Left colon (tissue), 2 donors: ENCODE measurements at regions not wholly inside any gene's neighbourhood (a gene's known extent, or its start where the extent isn't known, plus 50 kb on each side); places are given as distances from the start of the nearest gene placed in this dataset.
A peak's percentile ranks its signal among the peaks of the same experiment; 100 is the strongest.

Experiments used
- ATAC-seq: fragments of 200-7000 bp; cut with Tn5 transposase; one replicate; pipeline ENCODE4 v1.9.1; 2020; ENCODE audit warnings: mild to moderate bottlenecking, moderate library complexity
- DNase-seq, 2 donors: peaks; one replicate each; pipeline ENCODE4 v3.0.0-alpha.2; 2020
- intact Hi-C, 2 donors: fragments of 100-400 bp; cut with DNase I in 1 of 2; cut with micrococcal nuclease in 1 of 2; formaldehyde crosslinking; loops; one replicate each; pipeline versions ENCODE4 v1.11.2 to v1.14.0; 2022; cut with DNase I, micrococcal nuclease
- donor health status: DM: no; HTN: no; CAD: no.
- donor health status: DM: yes; HTN: yes; CAD: no.

GRCh38 chr9:27722866-27723265, 149.6 kb upstream of the C9orf72 start:
- intact Hi-C loops = loop anchor here in 1 of 2 donors (10.0 kb wide), 1 partner anchor 352 kb away; no protein-coding TSS in a partner anchor

GRCh38 chr9:27726244-27727081, 153.2 kb upstream of the C9orf72 start:
- peak; percentile 38 to 54 for DNase-seq
- intact Hi-C loops = loop anchor here in 1 of 2 donors (10.0 kb wide), 1 partner anchor 348 kb away; no protein-coding TSS in a partner anchor
- ATAC-seq = peak; percentile 74

More at GRCh38 chr9:27722866-27723265, 149.6 kb upstream of the C9orf72 start:
- ATAC-seq = no peak
- DNase-seq = no peak

- intact Hi-C loops = loop anchor here in 1 of 2 donors (10.0 kb wide), 1 partner anchor 322 kb away; no protein-coding TSS in a partner anchor
- DNase-seq (no peak), ATAC-seq (no peak)
These were observed 159.2 kb upstream of the C9orf72 start for GRCh38 chr9:27732494-27732893.

- no peak for ATAC-seq
- no peak for DNase-seq
- intact Hi-C loops = no loop called here
These were observed 170.2 kb upstream of the C9orf72 start for GRCh38 chr9:27743490-27743889.

- DNase-seq (no peak), ATAC-seq (no peak)
- intact Hi-C loops = no loop called here
These were observed 174.2 kb upstream of the C9orf72 start for GRCh38 chr9:27747450-27747849.

- intact Hi-C loops = no loop called here
- ATAC-seq (no peak), DNase-seq (no peak)
These were observed 176.6 kb upstream of the C9orf72 start for GRCh38 chr9:27749838-27750237.

GRCh38 chr9:27750566-27750965, 177.3 kb upstream of the C9orf72 start:
- intact Hi-C loops = no loop called here
- no peak for DNase-seq
- no peak for ATAC-seq

GRCh38 chr9:27752069-27752468, 178.8 kb upstream of the C9orf72 start:
- intact Hi-C loops = no loop called here
- DNase-seq = no peak
- ATAC-seq = no peak

GRCh38 chr9:27755846-27756245, 182.6 kb upstream of the C9orf72 start:
- ATAC-seq (no peak), DNase-seq (no peak)
- intact Hi-C loops = no loop called here

- ATAC-seq (no peak), DNase-seq (no peak)
- intact Hi-C loops = no loop called here
These were observed 183.1 kb upstream of the C9orf72 start for GRCh38 chr9:27756418-27756817.

- DNase-seq = no peak
- intact Hi-C loops = no loop called here
- ATAC-seq = no peak
These were observed 190.6 kb upstream of the C9orf72 start for GRCh38 chr9:27763831-27764230.

GRCh38 chr9:27765266-27766072, 192.2 kb upstream of the C9orf72 start:
- ATAC-seq (no peak), DNase-seq (no peak)
- intact Hi-C loops = no loop called here

- DNase-seq (no peak), ATAC-seq (no peak)
- intact Hi-C loops = no loop called here
These were observed 193.0 kb upstream of the C9orf72 start for GRCh38 chr9:27766073-27766835.

GRCh38 chr9:27768781-27769180, 195.5 kb upstream of the C9orf72 start:
- no peak for DNase-seq
- intact Hi-C loops = no loop called here
- no peak for ATAC-seq

- DNase-seq (no peak), ATAC-seq (no peak)
- intact Hi-C loops = no loop called here
These were observed 197.3 kb upstream of the C9orf72 start for GRCh38 chr9:27770541-27770940.

- DNase-seq (no peak), ATAC-seq (no peak)
These were observed 198.7 kb upstream of the C9orf72 start for GRCh38 chr9:27771803-27772545.

GRCh38 chr9:27784847-27785713, 211.8 kb upstream of the C9orf72 start:
- DNase-seq (no peak), ATAC-seq (no peak)
- intact Hi-C loops = no loop called here

More at GRCh38 chr9:27771803-27772545, 198.7 kb upstream of the C9orf72 start:
- intact Hi-C loops = no loop called here

GRCh38 chr9:27785714-27786100, 212.4 kb upstream of the C9orf72 start:
- intact Hi-C loops = no loop called here
- DNase-seq (no peak), ATAC-seq (no peak)
